ENCODE measurements at regions not wholly inside any gene's neighbourhood (a gene's known extent, or its start where the extent isn't known, plus 50 kb on each side); places are given as distances from the start of the nearest gene placed in this dataset.
A peak's percentile ranks its signal among the peaks of the same experiment; 100 is the strongest.

- H3K4me1 ChIP-seq (replicated peaks in 1 of 4; ENCODE audit: control insufficient read depth in 3 of 4, insufficient read depth in 4 of 4, low read length in 3 of 4): no peaks in the 10 kb centered on the region
- WGBS, 2 experiments (ENCODE audit: extremely low coverage in 1 of 2, insufficient coverage in 1 of 2, insufficient read length in 1 of 2, insufficient replicate concordance in 2 of 2, low coverage in 1 of 2, low lambda C conversion rate in 2 of 2, missing lambda C conversion rate in 1 of 2): 88% methylated on average over 4 of the region's 4 CpGs; no CpG with 5 or more reads in 1 of the 2 experiments
- ChIA-PET CTCF (ENCODE audit: partially characterized antibody) (interaction anchor here (1.1 to 2.3 kb wide), 8 partner anchors 8 to 571 kb away, joined by 3 to 7 read pairs (median 4); no protein-coding TSS in a partner anchor), POLR2A (ENCODE audit: partially characterized antibody) (no interaction called here)
- no peak overlapping the region for H3K9ac ChIP-seq (replicated peaks in 1 of 4; ENCODE audit: extremely low read depth in 1 of 4, low read depth in 3 of 4, low read length in 3 of 4)
- H2BK15ac ChIP-seq (ENCODE audit: low read length): no peak overlapping the region
- no peak overlapping the region for H4K8ac ChIP-seq (ENCODE audit: extremely low read depth, insufficient read depth, low read length)
- no peaks in the 10 kb centered on the region for H4K20me1 ChIP-seq (replicated peaks in 1 of 2; ENCODE audit: control insufficient read depth in 1 of 2, insufficient read depth in 2 of 2, low read length in 2 of 2)
- H2AK5ac ChIP-seq (ENCODE audit: low read depth, low read length): no peak overlapping the region
- H3K4me3 ChIP-seq (ENCODE audit: extremely low read depth in 1 of 4, insufficient read depth in 2 of 4, low read depth in 3 of 4, low read length in 4 of 4): no peak overlapping the region
- no peak overlapping the region for H3K23ac ChIP-seq (ENCODE audit: insufficient read length)
- H3K4me2 ChIP-seq (ENCODE audit: insufficient read depth in 1 of 2, low read depth in 2 of 2, low read length in 2 of 2): no peak overlapping the region
- no peak overlapping the region for H3K4ac ChIP-seq (replicated peaks; ENCODE audit: insufficient read length, low read depth, low read length)
- no peak overlapping the region for H4K91ac ChIP-seq (replicated peaks; ENCODE audit: insufficient read length, low read length)
- no peak overlapping the region for H4K5ac ChIP-seq (ENCODE audit: insufficient read length, low read depth, low read length)
- no peak overlapping the region for H3K56ac ChIP-seq (replicated peaks; ENCODE audit: insufficient read length, low read depth, low read length)
- H3K27me3 ChIP-seq (replicated peaks in 1 of 4; ENCODE audit: control insufficient read depth in 3 of 4, extremely low read depth in 1 of 4, insufficient read depth in 3 of 4, low read length in 3 of 4): no peaks in the 10 kb centered on the region
- no peak overlapping the region for H2BK12ac ChIP-seq (ENCODE audit: low read depth, low read length)
- H3K14ac ChIP-seq (ENCODE audit: insufficient read length): no peak overlapping the region
- DNase-seq (ENCODE audit: low read depth in 1 of 2, low spot score in 2 of 2) (no peak), FAIRE-seq (no peak)
- H3K79me1 ChIP-seq (ENCODE audit: low read depth, low read length): no peaks in the 10 kb centered on the region
- H3K36me3 ChIP-seq (ENCODE audit: control insufficient read depth in 2 of 4, insufficient read depth in 4 of 4, low read length in 3 of 4): no peaks in the 10 kb centered on the region
- H3K23me2 ChIP-seq (ENCODE audit: low read depth, low read length): no peaks in the 10 kb centered on the region; the same call in 1 of the 2 replicates
- no peak overlapping the region for H3K27ac ChIP-seq (ENCODE audit: low read depth, low read length)
- H3K79me2 ChIP-seq (ENCODE audit: control insufficient read depth in 1 of 2, insufficient read depth in 2 of 2, low read length in 2 of 2): no peaks in the 10 kb centered on the region
- no peak overlapping the region for H2BK120ac ChIP-seq (replicated peaks; ENCODE audit: low read depth, low read length)
- H2AFZ ChIP-seq (ENCODE audit: low read length): no peak overlapping the region
- no peaks in the 10 kb centered on the region for H3K9me3 ChIP-seq (ENCODE audit: insufficient read depth in 2 of 2, low read depth in 1 of 2, low read length in 1 of 2)
- no peak overlapping the region for H2BK20ac ChIP-seq (ENCODE audit: low read length)
- no peak overlapping the region for H2BK5ac ChIP-seq (ENCODE audit: low read depth, low read length)
- H3K18ac ChIP-seq (ENCODE audit: extremely low read depth, low read length): no peak overlapping the region
- TF ChIP-seq MAFK (IDR thresholded peaks at IDR 0.05; ENCODE audit: low read depth, low read length) (no peak), BCL11A (IDR thresholded peaks at IDR 0.05; ENCODE audit: low read depth in 2 of 2, low read length in 2 of 2) (no peak), CTCF (IDR thresholded peaks at IDR 0.05; ENCODE audit: control extremely low read depth in 1 of 3, insufficient read depth in 1 of 3, low read depth in 1 of 3, low read length in 3 of 3) (peak; percentile 44 to 63 (median 48)), MAX (IDR thresholded peaks at IDR 0.05) (peak; percentile 41; the same call in 1 of the 2 replicates), SAP30 (IDR thresholded peaks at IDR 0.05; ENCODE audit: insufficient read depth, insufficient replicate concordance, low read length) (no peak), SP4 (IDR thresholded peaks at IDR 0.05; ENCODE audit: low read length) (no peak), GABPA (IDR thresholded peaks at IDR 0.05; ENCODE audit: borderline replicate concordance, insufficient read depth, low read length) (no peak), YY1 (IDR thresholded peaks at IDR 0.05; ENCODE audit: low read depth, low read length) (no peak), EP300 (IDR thresholded peaks at IDR 0.05; ENCODE audit: borderline replicate concordance in 1 of 2, low read depth in 2 of 2, low read length in 2 of 2) (no peak), SIRT6 (IDR thresholded peaks at IDR 0.05; ENCODE audit: low read length) (no peak), RAD21 (IDR thresholded peaks at IDR 0.05 in 1 of 2, conservative IDR thresholded peaks at IDR 0.05 in 1 of 2; ENCODE audit: low read depth in 2 of 2, low read length in 2 of 2) (peak; percentile 66 to 76)
These were observed 477.1 kb downstream of the BTBD3 start for GRCh38 chr20:12394786-12395185.

Measured in H1 (cell line).